DMS114 treated with DMSO at 0.1 percent for 48 hours (cell line): ENCODE measurements at regions not wholly inside any gene's neighbourhood (a gene's known extent, or its start where the extent isn't known, plus 50 kb on each side); places are given as distances from the start of the nearest gene placed in this dataset.
"Not testable (repeated sequence)": the region's sequence is repeated elsewhere in the genome, so short reads cannot be mapped to it uniquely, and the experiment has no call there.

Source experiments
- DNase-seq: peaks from one replicate; lab custom pipeline; 2025; ENCODE audit not compliant: unreplicated experiment; lab: John Stamatoyannopoulos, UW

GRCh38 chr5:127213231-127213630 is 77.4 kb upstream of the MEGF10 start:
- no peak for DNase-seq

DNA sequence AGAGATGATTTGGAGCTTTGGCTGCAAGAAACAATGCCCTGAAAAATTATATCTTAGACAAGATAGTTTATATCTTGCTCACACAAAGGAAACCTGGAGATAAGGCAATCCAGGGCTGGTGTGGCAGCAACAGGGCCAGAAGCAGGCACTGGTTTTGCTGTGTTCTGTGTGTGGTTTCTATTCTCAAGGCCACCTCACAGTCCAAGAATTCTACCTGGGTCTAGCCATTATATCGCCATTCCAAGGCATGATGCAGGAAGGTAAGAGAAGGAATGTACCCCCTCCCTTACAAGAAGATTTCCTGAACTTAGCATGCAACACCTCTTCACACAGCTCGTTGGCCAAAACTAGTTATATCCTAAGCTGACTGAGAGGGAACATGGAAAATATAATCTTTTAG is 74.5 kb upstream of the MEGF10 start:
- no peak for DNase-seq

DNA sequence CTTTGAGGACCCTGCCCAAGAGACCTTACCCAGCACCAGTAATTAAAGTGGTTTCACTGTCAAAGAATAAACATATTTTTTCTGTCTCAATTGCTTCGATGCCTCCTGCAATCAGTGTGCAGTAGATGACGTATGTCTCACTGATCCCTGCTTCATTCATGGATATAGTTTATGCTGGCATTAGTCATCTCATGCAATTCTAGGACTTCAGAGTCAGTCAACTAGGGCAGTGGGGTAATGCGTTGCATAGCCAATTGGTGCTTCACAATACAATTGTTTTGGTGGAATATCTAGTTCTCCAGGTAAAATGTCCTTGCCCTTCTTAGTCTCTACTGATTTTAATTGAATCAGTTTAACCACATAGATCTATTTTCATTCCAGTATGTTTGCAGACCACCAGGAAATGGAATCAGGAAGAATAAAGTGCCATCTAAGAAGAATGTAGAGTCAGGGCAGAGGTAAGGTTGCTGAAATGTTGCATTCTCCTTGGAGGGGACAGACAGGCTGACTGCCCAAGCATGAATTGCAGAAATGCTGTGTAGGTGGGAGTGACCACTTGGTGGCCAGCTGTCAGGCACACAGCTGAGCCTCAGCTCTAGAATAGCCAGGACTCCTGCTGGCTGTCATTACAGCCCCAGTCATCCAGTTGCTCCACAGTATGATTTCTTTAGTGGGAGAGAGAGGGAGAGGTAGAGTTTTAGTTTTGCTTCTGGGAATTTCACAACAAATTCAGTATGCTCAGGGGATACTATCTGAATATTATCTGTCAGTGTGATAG is 73.5 kb upstream of the MEGF10 start:
- DNase-seq = no peak

DNA sequence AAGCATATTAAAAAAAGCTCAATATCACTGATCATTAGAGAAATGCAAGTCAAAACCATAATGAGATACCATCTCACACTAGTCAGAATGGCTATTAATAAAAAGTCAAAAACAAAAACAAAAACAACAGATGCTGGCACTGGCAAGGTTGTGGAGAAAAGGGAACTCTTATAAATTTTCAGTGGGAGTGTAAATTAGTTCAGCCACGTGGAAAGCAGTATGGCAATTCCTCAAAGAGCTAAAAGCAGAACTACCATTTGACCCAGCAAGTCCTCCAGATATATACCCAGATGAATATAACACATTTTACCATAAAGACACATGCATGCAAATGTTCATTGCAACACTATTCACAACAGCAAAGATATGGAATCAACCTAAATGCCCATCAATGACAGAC is 68.7 kb upstream of the MEGF10 start:
- DNase-seq = not testable (repeated sequence)

- not testable (repeated sequence) for DNase-seq
These were observed 67.9 kb upstream of the MEGF10 start for GRCh38 chr5:127222571-127223156.

DNA sequence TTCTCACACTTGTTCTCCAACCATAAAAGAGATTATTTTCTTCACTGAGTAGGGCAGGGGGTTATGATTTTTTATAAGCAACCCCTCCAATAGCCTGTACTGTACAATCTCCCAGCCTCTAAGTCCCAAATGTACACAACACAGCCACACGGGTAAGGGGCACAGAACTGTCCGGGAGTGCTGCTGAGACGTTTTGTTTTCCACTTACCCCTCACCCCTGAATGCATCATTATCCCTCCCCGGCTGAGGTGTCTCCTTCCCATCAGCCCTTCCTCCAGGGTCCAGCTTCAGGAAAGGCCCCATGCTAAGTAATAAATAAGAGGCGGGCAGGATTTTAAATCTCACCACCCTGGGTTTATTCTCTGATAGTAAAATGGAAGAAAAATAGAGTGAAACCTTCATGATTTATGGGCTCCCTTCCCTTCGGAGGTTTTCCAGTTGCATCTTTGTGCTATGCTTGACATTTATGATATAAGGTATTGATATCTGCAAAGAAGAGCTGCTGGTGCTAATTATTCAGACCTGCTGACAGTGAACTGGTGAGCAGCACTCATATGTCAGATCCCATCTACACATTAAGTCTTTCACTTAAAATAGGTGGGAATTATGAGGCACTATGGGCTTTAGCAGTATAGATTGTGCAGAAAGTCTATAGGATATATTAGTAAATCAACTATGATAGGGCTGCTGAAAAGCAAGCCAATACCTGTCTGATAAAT is 67.2 kb upstream of the MEGF10 start:
- DNase-seq = no peak

DNA sequence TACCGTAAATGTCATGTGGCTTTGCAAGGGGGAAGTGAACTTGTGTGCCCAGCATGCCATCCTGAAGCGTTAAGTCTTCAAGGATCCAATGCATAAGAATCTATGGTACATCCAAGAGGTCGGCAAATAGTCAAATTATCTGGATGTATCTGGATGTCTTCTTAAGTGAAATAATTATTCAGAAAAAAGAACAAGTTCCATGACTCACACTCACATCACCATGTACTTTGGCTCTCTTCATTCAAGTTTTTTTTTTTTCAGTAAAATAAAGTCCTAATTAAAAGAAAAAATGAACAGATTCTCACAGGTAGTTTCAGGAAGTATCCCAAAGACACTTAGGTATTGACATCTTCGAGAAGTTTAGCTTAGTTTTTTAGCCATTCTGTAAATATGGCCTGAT is 62.7 kb upstream of the MEGF10 start:
- DNase-seq = no peak

- DNase-seq = no peak
These were observed 61.9 kb upstream of the MEGF10 start for GRCh38 chr5:127228540-127229184.

DNA sequence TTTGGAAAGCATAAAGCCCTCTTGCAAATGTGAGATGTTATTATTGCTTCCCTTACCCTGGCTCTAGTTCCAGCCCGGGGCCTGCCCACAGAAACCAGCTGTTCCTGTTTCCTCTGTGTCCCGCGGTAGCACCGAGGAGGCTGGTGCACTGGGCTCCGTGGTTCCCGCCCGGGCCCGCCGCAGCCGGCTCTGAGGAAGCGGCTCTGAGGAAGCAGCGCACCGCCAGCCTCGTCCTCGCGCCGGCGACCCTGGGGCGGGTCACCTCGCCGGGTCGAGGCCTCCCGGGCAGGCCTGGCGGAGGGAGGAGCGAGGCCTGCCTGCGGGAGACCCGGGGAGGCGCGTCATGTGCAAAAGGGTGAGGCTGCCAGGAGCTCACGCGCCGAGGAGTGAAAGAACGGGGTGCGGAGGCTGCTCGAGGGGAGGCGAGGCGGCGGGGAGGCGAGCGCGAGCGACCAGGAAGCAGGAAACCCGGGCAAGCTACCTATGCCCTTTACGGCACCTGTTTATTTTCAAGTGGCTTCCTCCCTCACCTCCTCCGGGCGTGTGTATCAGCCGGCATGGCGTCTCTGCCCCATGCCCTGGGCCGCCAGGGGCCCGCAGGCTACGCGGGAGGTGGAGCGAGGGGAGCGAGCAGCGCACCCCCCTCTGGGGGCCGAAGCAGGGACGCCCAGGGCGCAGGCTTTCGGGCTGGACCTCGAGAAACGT is 61.3 kb upstream of the MEGF10 start:
- DNase-seq = peak; percentile 5

DNA sequence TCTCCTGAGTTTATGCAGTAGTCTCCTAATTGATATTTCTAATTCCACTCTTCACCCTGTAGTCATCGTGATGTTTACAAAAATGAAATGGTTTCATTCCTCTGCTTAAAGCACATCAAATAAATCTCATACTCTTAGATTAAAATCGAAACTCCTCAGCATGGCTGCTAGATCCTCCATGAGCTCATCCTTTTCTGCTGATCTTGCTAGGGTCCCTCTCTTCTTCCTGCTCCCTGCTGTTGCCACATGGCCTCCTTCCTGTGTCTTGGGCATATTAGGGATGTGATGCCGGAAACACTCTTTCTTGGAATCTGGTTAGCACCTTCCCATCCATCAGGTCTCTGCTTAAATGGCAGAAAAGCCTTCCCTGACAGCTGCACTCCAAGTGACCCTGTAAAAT is 59.5 kb upstream of the MEGF10 start:
- DNase-seq = no peak

- no peak for DNase-seq
These were observed 57.0 kb upstream of the MEGF10 start for GRCh38 chr5:127233590-127233989.

DNA sequence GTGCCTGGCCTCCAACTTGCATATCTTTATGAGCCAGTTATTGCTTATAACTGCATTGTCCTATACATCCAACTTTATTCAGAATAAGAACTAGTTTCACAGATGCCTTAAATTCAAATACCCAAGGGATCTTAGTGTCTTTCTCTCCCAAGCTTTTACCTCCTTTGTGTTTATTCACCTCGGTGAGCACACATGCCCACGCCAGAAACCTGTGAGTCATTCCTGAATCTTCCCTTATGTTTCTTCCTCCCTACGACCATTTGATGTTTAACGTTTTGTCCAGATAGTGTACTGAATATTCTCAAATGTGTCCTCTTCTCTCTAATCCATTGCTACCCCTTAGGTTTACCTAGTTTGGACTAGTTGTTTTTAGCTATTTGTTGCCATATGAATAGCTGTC is 55.5 kb upstream of the MEGF10 start:
- DNase-seq = no peak

DNA sequence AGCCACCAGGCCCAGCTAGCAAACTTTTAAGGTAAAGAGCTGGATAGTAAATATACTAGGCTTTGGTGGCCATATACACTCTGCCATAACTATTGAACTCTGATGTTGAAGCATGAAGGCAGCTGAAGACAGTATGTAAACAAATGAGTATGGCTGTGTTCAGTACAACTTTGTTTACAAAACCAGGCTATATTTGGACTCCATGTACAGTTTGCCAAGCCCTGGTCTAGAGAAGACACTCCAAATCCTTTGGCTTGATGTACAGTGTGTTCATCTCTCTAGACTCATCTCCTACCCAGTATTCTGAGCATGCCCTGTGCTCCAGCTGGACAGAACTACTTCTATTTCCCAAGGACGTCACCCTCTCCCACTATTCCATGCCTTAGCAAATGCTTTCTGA is 54.3 kb upstream of the MEGF10 start:
- DNase-seq = no peak
